NCI-H82 treated with DMSO at 0.1 percent for 48 hours (cell line): ENCODE measurements at regions not wholly inside any gene's neighbourhood (a gene's known extent, or its start where the extent isn't known, plus 50 kb on each side); places are given as distances from the start of the nearest gene placed in this dataset.
"Not testable (repeated sequence)": the region's sequence is repeated elsewhere in the genome, so short reads cannot be mapped to it uniquely, and the experiment has no call there.

Experiments
- DNase-seq: peaks from one replicate; lab custom pipeline; 2025; ENCODE audit not compliant: unreplicated experiment; lab: John Stamatoyannopoulos, UW

GRCh38 chr12:59155448-59155847 is 235.1 kb upstream of the LRIG3 start:
- DNase-seq, result no peak

GRCh38 chr12:59151243-59151642 is 230.9 kb upstream of the LRIG3 start:
- DNase-seq, result no peak

- DNase-seq, result peak; percentile 89
Measured at GRCh38 chr12:59149995-59150642, 229.8 kb upstream of the LRIG3 start.

GRCh38 chr12:59147791-59148190 is 227.5 kb upstream of the LRIG3 start:
- DNase-seq, result no peak

GRCh38 chr12:59142183-59142790 is 222.0 kb upstream of the LRIG3 start:
- no peak for DNase-seq

- no peak for DNase-seq
Measured at GRCh38 chr12:59134750-59135149, 214.4 kb upstream of the LRIG3 start.

- no peak for DNase-seq
Measured at GRCh38 chr12:59131462-59131861, 211.2 kb upstream of the LRIG3 start.

GRCh38 chr12:59122784-59123183 is 202.5 kb upstream of the LRIG3 start:
- no peak for DNase-seq

GRCh38 chr12:59121451-59121850 is 201.1 kb upstream of the LRIG3 start:
- DNase-seq, result no peak

- no peak for DNase-seq
Measured at GRCh38 chr12:59119676-59120075, 199.4 kb upstream of the LRIG3 start.

GRCh38 chr12:59118356-59118755 is 198.1 kb upstream of the LRIG3 start:
- no peak for DNase-seq

- no peak for DNase-seq
Measured at GRCh38 chr12:59115995-59116394, 195.7 kb upstream of the LRIG3 start.

GRCh38 chr12:59115526-59115925 is 195.2 kb upstream of the LRIG3 start:
- DNase-seq, result no peak

GRCh38 chr12:59113831-59114615 is 193.7 kb upstream of the LRIG3 start:
- DNase-seq, result peak; percentile 43

GRCh38 chr12:59111851-59112250 is 191.5 kb upstream of the LRIG3 start:
- no peak for DNase-seq

GRCh38 chr12:59108516-59108915 is 188.2 kb upstream of the LRIG3 start:
- DNase-seq, result not testable (repeated sequence)

- DNase-seq, result no peak
Measured at GRCh38 chr12:59100585-59100984, 180.3 kb upstream of the LRIG3 start.

- no peak for DNase-seq
Measured at GRCh38 chr12:59097876-59098275, 177.6 kb upstream of the LRIG3 start.

GRCh38 chr12:59096246-59096645 is 175.9 kb upstream of the LRIG3 start:
- DNase-seq, result no peak

GRCh38 chr12:59093073-59093772 is 172.9 kb upstream of the LRIG3 start:
- no peak for DNase-seq

GRCh38 chr12:59088673-59089072 is 168.4 kb upstream of the LRIG3 start:
- DNase-seq, result no peak

- no peak for DNase-seq
Measured at GRCh38 chr12:59087691-59088090, 167.4 kb upstream of the LRIG3 start.
